ENCODE measurements at regions not wholly inside any gene's neighbourhood (a gene's known extent, or its start where the extent isn't known, plus 50 kb on each side); places are given as distances from the start of the nearest gene placed in this dataset.

DNA sequence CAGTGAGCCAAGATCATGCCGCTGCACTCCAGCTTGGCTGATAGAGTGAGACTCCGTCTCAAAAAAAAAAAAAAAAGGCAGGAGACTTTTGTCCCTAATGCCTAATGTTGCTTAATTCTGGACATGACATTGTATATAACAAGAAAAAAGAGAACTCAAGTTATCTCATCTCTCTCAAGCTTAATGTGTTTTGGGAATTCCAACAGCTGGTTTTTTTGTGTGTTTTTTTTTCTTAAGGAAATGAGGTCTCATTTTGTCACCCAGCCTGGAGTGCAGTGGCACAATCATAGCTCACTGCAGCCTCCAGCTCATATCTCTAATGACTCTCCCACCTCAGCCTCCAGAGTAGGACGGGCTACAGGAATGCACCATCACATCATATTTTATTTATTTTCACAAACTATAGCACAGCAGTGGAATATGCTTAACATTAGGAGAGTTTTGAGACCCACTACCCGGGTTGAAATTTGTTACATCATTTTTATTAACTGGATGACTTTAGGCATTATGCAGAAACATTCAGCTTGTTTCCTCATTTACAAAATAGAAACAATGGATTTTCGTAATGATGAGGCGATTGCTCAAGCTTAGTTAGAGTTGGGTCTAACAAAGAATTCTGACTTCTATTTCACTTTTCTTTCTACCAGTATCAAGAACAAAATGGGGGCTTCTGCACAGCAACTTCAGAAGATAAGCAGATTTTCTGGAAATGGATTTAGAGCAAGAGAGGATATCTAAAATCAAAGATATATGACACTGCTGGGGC is 104.1 kb upstream of the BTN3A2 start:
- TF ChIP-seq CTCF (IDR thresholded peaks at IDR 0.05; ENCODE audit: low read depth, low read length, missing input control) (no peak), YY1 (IDR thresholded peaks at IDR 0.05) (no peak), ZBTB33 (IDR thresholded peaks at IDR 0.05) (no peak), FOXA1 (IDR thresholded peaks at IDR 0.05) (no peak), RAD21 (IDR thresholded peaks at IDR 0.05) (no peak), SP1 (IDR thresholded peaks at IDR 0.05) (no peak), TAF1 (conservative IDR thresholded peaks at IDR 0.05) (no peak), EGR1 (IDR thresholded peaks at IDR 0.05; ENCODE audit: low read depth in 2 of 2) (no peak), GABPA (IDR thresholded peaks at IDR 0.05 in 1 of 2, conservative IDR thresholded peaks at IDR 0.05 in 1 of 2) (no peak), HNF4A (conservative IDR thresholded peaks at IDR 0.05) (no peak), ATF3 (IDR thresholded peaks at IDR 0.05) (no peak), HNF4G (IDR thresholded peaks at IDR 0.05) (no peak)
- TF ChIP-seq, protein P1, sequence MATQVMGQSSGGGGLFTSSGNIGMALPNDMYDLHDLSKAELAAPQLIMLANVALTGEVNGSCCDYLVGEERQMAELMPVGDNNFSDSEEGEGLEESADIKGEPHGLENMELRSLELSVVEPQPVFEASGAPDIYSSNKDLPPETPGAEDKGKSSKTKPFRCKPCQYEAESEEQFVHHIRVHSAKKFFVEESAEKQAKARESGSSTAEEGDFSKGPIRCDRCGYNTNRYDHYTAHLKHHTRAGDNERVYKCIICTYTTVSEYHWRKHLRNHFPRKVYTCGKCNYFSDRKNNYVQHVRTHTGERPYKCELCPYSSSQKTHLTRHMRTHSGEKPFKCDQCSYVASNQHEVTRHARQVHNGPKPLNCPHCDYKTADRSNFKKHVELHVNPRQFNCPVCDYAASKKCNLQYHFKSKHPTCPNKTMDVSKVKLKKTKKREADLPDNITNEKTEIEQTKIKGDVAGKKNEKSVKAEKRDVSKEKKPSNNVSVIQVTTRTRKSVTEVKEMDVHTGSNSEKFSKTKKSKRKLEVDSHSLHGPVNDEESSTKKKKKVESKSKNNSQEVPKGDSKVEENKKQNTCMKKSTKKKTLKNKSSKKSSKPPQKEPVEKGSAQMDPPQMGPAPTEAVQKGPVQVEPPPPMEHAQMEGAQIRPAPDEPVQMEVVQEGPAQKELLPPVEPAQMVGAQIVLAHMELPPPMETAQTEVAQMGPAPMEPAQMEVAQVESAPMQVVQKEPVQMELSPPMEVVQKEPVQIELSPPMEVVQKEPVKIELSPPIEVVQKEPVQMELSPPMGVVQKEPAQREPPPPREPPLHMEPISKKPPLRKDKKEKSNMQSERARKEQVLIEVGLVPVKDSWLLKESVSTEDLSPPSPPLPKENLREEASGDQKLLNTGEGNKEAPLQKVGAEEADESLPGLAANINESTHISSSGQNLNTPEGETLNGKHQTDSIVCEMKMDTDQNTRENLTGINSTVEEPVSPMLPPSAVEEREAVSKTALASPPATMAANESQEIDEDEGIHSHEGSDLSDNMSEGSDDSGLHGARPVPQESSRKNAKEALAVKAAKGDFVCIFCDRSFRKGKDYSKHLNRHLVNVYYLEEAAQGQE (IDR thresholded peaks at IDR 0.05): no peak
- TF ChIP-seq, protein P2, sequence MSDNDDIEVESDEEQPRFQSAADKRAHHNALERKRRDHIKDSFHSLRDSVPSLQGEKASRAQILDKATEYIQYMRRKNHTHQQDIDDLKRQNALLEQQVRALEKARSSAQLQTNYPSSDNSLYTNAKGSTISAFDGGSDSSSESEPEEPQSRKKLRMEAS (IDR thresholded peaks at IDR 0.05): no peak

All from liver (tissue), 3 donors.